H7 (cell line): ENCODE measurements at regions not wholly inside any gene's neighbourhood (a gene's known extent, or its start where the extent isn't known, plus 50 kb on each side); places are given as distances from the start of the nearest gene placed in this dataset.

Experiments
- DNase-seq: peaks from one replicate; pipeline ENCODE4 v3.0.0; 2012
- H3K27me3 ChIP-seq: 2 replicates; pipeline ENCODE4 v1.6.0; 2011; ENCODE audit warnings: mild to moderate bottlenecking, low read length; ENCODE audit not compliant: control insufficient read depth, insufficient read depth
- H3K36me3 ChIP-seq: replicated peaks from 2 replicates; pipeline ENCODE4 v1.5.1; 2011; ENCODE audit warnings: low read length; ENCODE audit not compliant: control insufficient read depth, insufficient read depth
- H3K4me3 ChIP-seq: 2 replicates; pipeline ENCODE4 v1.5.1; 2011; ENCODE audit warnings: low read depth, mild to moderate bottlenecking, control low read depth, low read length, moderate library complexity; ENCODE audit not compliant: insufficient read depth

GRCh38 chr4:160981083-160981482, 1182.7 kb downstream of the FSTL5 start:
- H3K27me3 ChIP-seq = no peaks in the 10 kb centered on the region
- no peaks in the 10 kb centered on the region for H3K36me3 ChIP-seq
- DNase-seq = no peak
- no peak overlapping the region for H3K4me3 ChIP-seq

- no peak overlapping the region for H3K4me3 ChIP-seq
- no peaks in the 10 kb centered on the region for H3K27me3 ChIP-seq
- no peaks in the 10 kb centered on the region for H3K36me3 ChIP-seq
- DNase-seq = no peak
Measured at GRCh38 chr4:160983035-160983434, 1180.8 kb downstream of the FSTL5 start.

- Histone ChIP-seq H3K4me3 (no peak overlapping the region), H3K27me3 (no peaks in the 10 kb centered on the region), H3K36me3 (no peaks in the 10 kb centered on the region)
- no peak for DNase-seq
Measured at GRCh38 chr4:161002386-161002785, 1161.4 kb downstream of the FSTL5 start.

- Histone ChIP-seq H3K36me3 (no peaks in the 10 kb centered on the region), H3K27me3 (no peaks in the 10 kb centered on the region), H3K4me3 (no peak overlapping the region)
- no peak for DNase-seq
Measured at GRCh38 chr4:161003418-161004057, 1160.3 kb downstream of the FSTL5 start.

- Histone ChIP-seq H3K36me3 (no peaks in the 10 kb centered on the region), H3K4me3 (no peak overlapping the region), H3K27me3 (no peaks in the 10 kb centered on the region)
- DNase-seq = no peak
Measured at GRCh38 chr4:161005746-161006145, 1158.1 kb downstream of the FSTL5 start.

- H3K4me3 ChIP-seq = no peak overlapping the region
- no peak for DNase-seq
- H3K27me3 ChIP-seq = no peaks in the 10 kb centered on the region
- no peaks in the 10 kb centered on the region for H3K36me3 ChIP-seq
Measured at GRCh38 chr4:161008527-161008926, 1155.3 kb downstream of the FSTL5 start.

- no peak for DNase-seq
- H3K36me3 ChIP-seq = no peaks in the 10 kb centered on the region
- H3K4me3 ChIP-seq = no peak overlapping the region
- no peaks in the 10 kb centered on the region for H3K27me3 ChIP-seq
Measured at GRCh38 chr4:161010227-161010626, 1153.6 kb downstream of the FSTL5 start.
